Astrocyte of the cerebellum (primary cell): ENCODE measurements at regions not wholly inside any gene's neighbourhood (a gene's known extent, or its start where the extent isn't known, plus 50 kb on each side); places are given as distances from the start of the nearest gene placed in this dataset.

ENCODE experiments used
- DNase-seq: peaks from one replicate; pipeline ENCODE4 v3.0.0-alpha.2; 2011; ENCODE audit warnings: low read depth
- H3K4me3 ChIP-seq: 2 replicates; pipeline ENCODE4 v1.5.1; 2011; ENCODE audit warnings: mild to moderate bottlenecking, low read depth, low read length, moderate library complexity
- CTCF ChIP-seq: IDR thresholded peaks from 2 replicates; pipeline ENCODE4 v1.5.1; 2012; ENCODE audit warnings: low read length, low read depth, moderate library complexity, mild to moderate bottlenecking; ENCODE audit errors: missing control alignments
- in situ Hi-C: cut with HindIII; loops from 2 replicates; pipeline ENCODE4 v1.10.0; 2017; ENCODE audit warnings: low sequenced_read_pairs

GRCh38 chr13:99792079-99792921 lies 179.3 kb downstream of the ZIC5 start:
- in situ Hi-C loops, result loop anchor here (5.0 kb wide), 1 partner anchor 85 kb away; no protein-coding TSS in a partner anchor
- DNase-seq, result no peak
- no peak for TF ChIP-seq CTCF
- no peak overlapping the region for H3K4me3 ChIP-seq

- in situ Hi-C loops, result no loop called here
- no peak for TF ChIP-seq CTCF
- H3K4me3 ChIP-seq, result no peak overlapping the region
- no peak for DNase-seq
These were observed 188.9 kb downstream of the ZIC5 start for GRCh38 chr13:99782669-99783068.

- in situ Hi-C loops, result no loop called here
- no peak for TF ChIP-seq CTCF
- H3K4me3 ChIP-seq, result no peak overlapping the region
- no peak for DNase-seq
These were observed 193.1 kb downstream of the ZIC5 start for GRCh38 chr13:99778500-99778899.

GRCh38 chr13:99777873-99778272 lies 193.7 kb downstream of the ZIC5 start:
- no peak for DNase-seq
- in situ Hi-C loops, result no loop called here
- no peak for TF ChIP-seq CTCF
- H3K4me3 ChIP-seq, result no peak overlapping the region

- no peak for TF ChIP-seq CTCF
- no peak for DNase-seq
- in situ Hi-C loops, result no loop called here
These were observed 196.9 kb downstream of the ZIC5 start for GRCh38 chr13:99774644-99775043.

GRCh38 chr13:99768986-99769385 lies 202.6 kb downstream of the ZIC5 start:
- TF ChIP-seq CTCF, result no peak
- in situ Hi-C loops, result no loop called here
- no peak overlapping the region for H3K4me3 ChIP-seq
- no peak for DNase-seq

More at GRCh38 chr13:99774644-99775043, 196.9 kb downstream of the ZIC5 start:
- H3K4me3 ChIP-seq, result no peak overlapping the region
